ENCODE measurements at regions not wholly inside any gene's neighbourhood (a gene's known extent, or its start where the extent isn't known, plus 50 kb on each side); places are given as distances from the start of the nearest gene placed in this dataset.
A peak's percentile ranks its signal among the peaks of the same experiment; 100 is the strongest.

DNA sequence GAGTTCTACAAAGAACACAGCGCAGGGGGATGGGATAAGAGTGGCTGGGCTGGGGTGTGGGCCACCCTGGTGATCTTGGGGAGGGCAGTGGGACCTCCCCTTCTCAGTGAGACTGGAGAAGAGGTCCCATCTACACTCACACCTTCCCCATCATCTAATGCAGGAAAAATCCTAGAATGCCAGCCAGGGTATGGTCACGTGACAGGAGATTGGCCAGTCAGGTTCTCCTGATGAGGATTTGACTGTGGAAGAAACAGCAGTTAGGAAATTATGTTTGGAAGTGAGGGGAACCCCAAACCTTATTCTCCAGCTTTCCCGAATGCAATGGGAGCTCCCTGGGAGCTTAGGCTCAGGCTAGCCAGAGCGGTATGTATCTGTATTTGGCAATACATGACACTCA lies 158.8 kb upstream of the GRB10 start:
- H3K27ac Mint-ChIP-seq (ENCODE audit: unreplicated experiment) = no peak overlapping the region
- TF ChIP-seq, protein P1, sequence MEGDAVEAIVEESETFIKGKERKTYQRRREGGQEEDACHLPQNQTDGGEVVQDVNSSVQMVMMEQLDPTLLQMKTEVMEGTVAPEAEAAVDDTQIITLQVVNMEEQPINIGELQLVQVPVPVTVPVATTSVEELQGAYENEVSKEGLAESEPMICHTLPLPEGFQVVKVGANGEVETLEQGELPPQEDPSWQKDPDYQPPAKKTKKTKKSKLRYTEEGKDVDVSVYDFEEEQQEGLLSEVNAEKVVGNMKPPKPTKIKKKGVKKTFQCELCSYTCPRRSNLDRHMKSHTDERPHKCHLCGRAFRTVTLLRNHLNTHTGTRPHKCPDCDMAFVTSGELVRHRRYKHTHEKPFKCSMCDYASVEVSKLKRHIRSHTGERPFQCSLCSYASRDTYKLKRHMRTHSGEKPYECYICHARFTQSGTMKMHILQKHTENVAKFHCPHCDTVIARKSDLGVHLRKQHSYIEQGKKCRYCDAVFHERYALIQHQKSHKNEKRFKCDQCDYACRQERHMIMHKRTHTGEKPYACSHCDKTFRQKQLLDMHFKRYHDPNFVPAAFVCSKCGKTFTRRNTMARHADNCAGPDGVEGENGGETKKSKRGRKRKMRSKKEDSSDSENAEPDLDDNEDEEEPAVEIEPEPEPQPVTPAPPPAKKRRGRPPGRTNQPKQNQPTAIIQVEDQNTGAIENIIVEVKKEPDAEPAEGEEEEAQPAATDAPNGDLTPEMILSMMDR (IDR thresholded peaks at IDR 0.05) = no peak
- H3K27me3 Mint-ChIP-seq (ENCODE audit: low read depth) = peaks cover 5% of the 10 kb centered on the region
- H3K9me3 Mint-ChIP-seq (ENCODE audit: low read depth) = no peaks in the 10 kb centered on the region
- H3K36me3 Mint-ChIP-seq (ENCODE audit: low read depth) = no peaks in the 10 kb centered on the region
- H3K4me3 Mint-ChIP-seq (ENCODE audit: unreplicated experiment) = no peak overlapping the region
- peaks cover 13% of the 10 kb centered on the region for H3K4me1 Mint-ChIP-seq (ENCODE audit: low read depth)
- DNase-seq (ENCODE audit: low spot score) = no peak

DNA sequence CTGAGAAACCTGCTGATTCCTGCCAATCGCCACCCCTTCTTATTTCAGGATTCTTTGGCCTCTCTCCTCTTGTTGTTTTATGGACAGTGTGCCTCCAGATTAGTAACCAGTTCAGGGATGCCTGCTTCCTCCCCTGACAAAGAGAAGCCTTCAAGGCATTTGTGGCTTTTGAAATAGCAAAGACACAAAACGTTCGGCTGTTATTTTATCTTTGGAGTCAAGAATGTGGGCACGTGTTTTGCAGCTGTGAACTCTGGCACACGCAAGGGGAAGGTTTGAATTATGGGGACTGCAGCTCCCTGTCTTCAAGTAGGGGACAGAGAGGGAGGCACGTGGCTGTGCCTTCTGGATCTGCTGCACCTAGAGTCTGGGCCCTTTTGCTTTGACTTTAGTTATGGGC lies 157.9 kb upstream of the GRB10 start:
- no peak overlapping the region for H3K4me3 Mint-ChIP-seq (ENCODE audit: unreplicated experiment)
- no peak for DNase-seq (ENCODE audit: low spot score)
- peaks cover 6% of the 10 kb centered on the region for H3K9me3 Mint-ChIP-seq (ENCODE audit: low read depth)
- no peak overlapping the region for H3K27ac Mint-ChIP-seq (ENCODE audit: unreplicated experiment)
- peaks cover 3% of the 10 kb centered on the region for H3K36me3 Mint-ChIP-seq (ENCODE audit: low read depth)
- TF ChIP-seq, protein P1 (IDR thresholded peaks at IDR 0.05) = no peak
- peaks cover 9% of the 10 kb centered on the region for H3K27me3 Mint-ChIP-seq (ENCODE audit: low read depth)
- peaks cover 13% of the 10 kb centered on the region for H3K4me1 Mint-ChIP-seq (ENCODE audit: low read depth)

DNA sequence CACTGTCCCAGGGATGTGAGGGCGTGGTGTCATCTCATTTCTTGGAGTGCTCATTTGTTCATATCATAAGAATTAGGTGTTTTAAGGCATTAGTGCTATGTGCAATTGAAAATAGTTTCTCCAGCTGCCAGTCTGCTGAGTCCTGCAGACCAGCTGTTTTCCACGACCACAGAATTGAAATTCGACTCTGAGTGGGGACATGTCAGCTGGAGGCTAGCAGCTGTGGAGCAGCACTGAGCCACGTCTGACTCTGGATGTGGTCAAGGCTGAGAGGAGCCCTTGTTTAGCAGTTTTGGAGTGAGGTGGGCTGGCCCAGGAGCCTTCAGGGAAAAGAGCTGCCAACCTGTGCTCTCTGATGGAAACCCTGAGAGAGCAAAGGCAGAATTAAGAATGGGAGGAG lies 156.3 kb upstream of the GRB10 start:
- Mint-ChIP-seq H3K36me3 (ENCODE audit: low read depth) (peaks cover 7% of the 10 kb centered on the region), H3K4me1 (ENCODE audit: low read depth) (peaks cover 13% of the 10 kb centered on the region), H3K4me3 (ENCODE audit: unreplicated experiment) (no peak overlapping the region), H3K27ac (ENCODE audit: unreplicated experiment) (peak overlapping the region; percentile 54), H3K9me3 (ENCODE audit: low read depth) (peaks cover 21% of the 10 kb centered on the region), H3K27me3 (ENCODE audit: low read depth) (peaks cover 9% of the 10 kb centered on the region)
- TF ChIP-seq, protein P1 (IDR thresholded peaks at IDR 0.05) = no peak
- DNase-seq (ENCODE audit: low spot score) = no peak

DNA sequence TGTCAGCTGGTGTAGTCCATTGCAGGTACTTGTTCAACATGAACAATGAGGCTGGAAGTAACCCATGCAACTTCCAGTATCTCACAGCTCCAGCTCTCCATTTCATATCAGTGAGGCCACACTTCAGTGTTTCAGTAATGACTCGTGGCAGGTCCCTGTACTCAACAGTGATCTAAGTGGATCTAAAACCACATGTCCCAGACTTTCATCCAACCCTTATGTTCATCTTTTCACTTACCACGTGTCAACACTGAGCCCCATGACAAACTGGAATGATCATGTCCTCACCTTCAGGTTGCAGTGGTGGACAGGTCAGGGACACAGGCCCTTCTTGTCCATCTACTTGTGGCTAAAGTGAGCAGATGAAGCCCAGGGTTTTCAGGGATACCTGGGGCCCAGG lies 155.0 kb upstream of the GRB10 start:
- DNase-seq (ENCODE audit: low spot score) = no peak
- TF ChIP-seq, protein P1 (IDR thresholded peaks at IDR 0.05) = no peak
- H3K4me1 Mint-ChIP-seq (ENCODE audit: low read depth) = peaks cover 13% of the 10 kb centered on the region
- no peak overlapping the region for H3K27ac Mint-ChIP-seq (ENCODE audit: unreplicated experiment)
- H3K9me3 Mint-ChIP-seq (ENCODE audit: low read depth) = peaks cover 32% of the 10 kb centered on the region
- H3K4me3 Mint-ChIP-seq (ENCODE audit: unreplicated experiment) = no peak overlapping the region
- peaks cover 7% of the 10 kb centered on the region for H3K36me3 Mint-ChIP-seq (ENCODE audit: low read depth)
- H3K27me3 Mint-ChIP-seq (ENCODE audit: low read depth) = peaks cover 13% of the 10 kb centered on the region

DNA sequence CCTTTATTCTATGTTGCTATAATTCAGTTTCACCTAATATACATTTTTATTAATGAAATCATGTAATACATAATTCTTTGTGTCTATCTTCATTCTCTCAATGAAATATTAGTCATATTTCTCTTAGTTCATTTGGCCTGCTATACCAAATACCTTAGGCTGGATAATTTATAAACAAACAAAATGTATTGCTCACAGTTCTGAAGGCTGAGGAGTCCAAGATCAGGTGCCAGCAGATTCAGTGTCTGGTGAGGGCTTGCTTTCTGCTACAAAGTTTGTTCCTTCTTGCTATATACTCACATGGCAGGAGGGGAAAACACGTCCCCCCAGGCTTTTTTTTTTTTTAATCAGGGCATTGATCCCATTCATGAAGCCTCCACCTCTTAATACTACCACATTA lies 143.4 kb upstream of the GRB10 start:
- Mint-ChIP-seq H3K9me3 (ENCODE audit: low read depth) (peaks cover 2% of the 10 kb centered on the region), H3K36me3 (ENCODE audit: low read depth) (no peaks in the 10 kb centered on the region), H3K27me3 (ENCODE audit: low read depth) (peaks cover 6% of the 10 kb centered on the region), H3K27ac (ENCODE audit: unreplicated experiment) (no peak overlapping the region), H3K4me1 (ENCODE audit: low read depth) (no peaks in the 10 kb centered on the region), H3K4me3 (ENCODE audit: unreplicated experiment) (no peak overlapping the region)
- TF ChIP-seq, protein P1 (IDR thresholded peaks at IDR 0.05) = no peak
- no peak for DNase-seq (ENCODE audit: low spot score)
